ENCODE measurements at regions not wholly inside any gene's neighbourhood (a gene's known extent, or its start where the extent isn't known, plus 50 kb on each side); places are given as distances from the start of the nearest gene placed in this dataset.

DNA sequence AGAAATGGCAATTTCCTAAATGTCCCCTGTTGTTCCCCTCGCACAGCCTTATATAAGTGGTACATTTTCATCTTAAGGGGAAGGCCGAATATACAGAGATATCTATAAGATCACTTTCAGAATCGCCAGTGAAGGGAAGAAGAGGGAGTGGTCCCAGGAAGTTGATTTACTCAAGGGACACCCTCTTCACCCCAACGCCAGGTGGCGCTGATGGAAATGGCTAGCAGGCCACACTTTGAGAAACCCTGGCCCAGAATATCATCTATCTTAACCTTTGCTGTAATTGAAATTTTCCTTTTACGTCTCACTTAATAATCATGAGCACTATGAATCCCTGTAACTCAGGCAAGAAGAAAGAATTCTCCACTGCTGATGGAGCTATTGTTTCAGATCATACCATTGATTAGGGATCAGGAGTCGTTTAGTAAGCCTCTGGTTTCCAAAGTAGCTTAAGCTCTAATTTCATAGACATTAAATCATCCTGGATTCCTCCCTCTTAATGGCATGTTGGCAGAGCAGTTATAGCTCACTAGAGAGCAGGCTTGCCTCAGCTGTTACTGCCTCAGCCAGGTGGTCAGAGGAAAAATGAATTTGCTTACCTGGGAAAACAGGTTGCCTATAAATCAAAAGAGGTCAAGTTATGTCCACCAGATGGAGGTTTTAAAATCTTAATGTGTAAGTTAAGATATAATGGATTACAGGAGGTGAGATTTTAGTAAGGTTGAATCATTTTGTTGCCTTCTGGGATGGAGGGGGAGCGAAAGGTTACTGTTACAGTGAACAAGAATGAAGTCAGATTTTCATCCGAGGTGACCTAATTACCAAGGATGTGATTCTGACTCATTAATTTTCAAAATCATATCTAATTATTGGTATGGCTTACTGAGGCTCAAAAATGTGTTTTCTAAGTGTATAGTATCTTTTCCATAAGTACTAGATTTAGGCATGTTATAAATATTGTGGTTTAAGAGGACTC, 941.2 kb upstream of the TENM3 start:
- DNase-seq: no peak

DNA sequence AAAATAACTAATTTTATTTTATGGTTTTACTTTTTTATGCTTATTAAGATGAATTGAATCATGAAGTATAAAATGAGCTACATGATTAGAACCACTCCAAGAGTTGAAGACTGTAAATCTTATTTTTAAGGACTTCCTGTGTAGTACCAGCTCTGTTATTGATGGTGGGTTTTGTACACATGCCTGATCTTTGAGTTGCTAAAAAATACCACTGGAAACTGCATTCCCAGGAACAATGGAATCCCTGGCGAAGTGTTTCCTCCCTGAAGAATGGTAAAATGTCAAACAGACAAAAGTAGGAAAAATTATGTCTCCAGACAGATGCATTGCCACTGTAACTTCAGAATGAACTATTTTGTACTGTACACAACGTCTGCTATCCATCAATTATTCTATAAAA, 935.4 kb upstream of the TENM3 start:
- DNase-seq: no peak
- H3K36me3 ChIP-seq (replicated peaks; ENCODE audit: control insufficient read depth, insufficient read depth, low read length): no peaks in the 10 kb centered on the region

More for the DNA sequence above, 941.2 kb upstream of the TENM3 start:
- H3K36me3 ChIP-seq (replicated peaks; ENCODE audit: control insufficient read depth, insufficient read depth, low read length): no peaks in the 10 kb centered on the region
- no peaks in the 10 kb centered on the region for H3K27me3 ChIP-seq (ENCODE audit: control insufficient read depth, insufficient read depth, low read length)
- H3K4me3 ChIP-seq (ENCODE audit: insufficient read depth, low read depth, low read length): no peak overlapping the region

DNA sequence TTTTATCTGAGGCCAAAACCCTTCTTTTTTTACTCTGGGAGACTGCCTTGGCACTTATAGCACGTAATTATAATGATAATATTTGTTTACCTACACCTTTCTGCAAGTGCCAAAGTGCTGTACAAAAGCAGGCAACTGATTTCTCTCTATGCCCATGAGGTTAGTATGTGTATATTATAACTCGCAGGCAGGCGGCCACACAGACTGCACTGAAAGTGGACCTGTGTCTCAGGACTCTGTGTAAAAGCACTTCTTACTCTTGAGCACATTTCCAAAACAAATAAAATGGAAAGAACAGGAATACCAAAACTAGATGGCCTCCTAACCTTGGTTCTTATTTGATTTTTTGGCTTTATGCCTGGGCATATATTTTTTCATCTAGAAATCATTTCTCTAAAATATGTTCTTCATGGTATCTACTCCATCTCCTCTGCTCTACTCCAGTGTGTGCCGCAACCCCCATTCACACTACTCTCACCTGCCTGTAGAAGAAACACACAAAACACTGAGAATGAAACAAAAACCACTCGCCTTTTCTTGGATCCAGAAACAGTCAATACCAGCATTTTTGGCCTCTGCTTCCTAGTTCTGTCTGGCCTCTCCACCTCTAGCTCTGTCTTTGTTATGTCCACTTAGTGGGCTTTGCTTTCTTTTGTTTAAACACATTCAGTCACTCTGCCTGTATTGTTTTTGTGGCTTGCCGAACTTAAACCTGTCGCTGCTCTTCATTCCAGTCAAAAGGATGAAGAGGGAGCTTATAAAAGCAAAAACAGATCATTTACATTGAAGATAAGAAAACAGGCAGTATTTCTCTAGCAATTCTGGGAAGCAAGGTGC, 934.5 kb upstream of the TENM3 start:
- Histone ChIP-seq H3K27me3 (ENCODE audit: control insufficient read depth, insufficient read depth, low read length) (no peaks in the 10 kb centered on the region), H3K36me3 (replicated peaks; ENCODE audit: control insufficient read depth, insufficient read depth, low read length) (no peaks in the 10 kb centered on the region), H3K4me3 (ENCODE audit: insufficient read depth, low read depth, low read length) (no peak overlapping the region)
- no peak for DNase-seq

More for the DNA sequence above, 935.4 kb upstream of the TENM3 start:
- H3K4me3 ChIP-seq (ENCODE audit: insufficient read depth, low read depth, low read length): no peak overlapping the region
- H3K27me3 ChIP-seq (ENCODE audit: control insufficient read depth, insufficient read depth, low read length): no peaks in the 10 kb centered on the region

DNA sequence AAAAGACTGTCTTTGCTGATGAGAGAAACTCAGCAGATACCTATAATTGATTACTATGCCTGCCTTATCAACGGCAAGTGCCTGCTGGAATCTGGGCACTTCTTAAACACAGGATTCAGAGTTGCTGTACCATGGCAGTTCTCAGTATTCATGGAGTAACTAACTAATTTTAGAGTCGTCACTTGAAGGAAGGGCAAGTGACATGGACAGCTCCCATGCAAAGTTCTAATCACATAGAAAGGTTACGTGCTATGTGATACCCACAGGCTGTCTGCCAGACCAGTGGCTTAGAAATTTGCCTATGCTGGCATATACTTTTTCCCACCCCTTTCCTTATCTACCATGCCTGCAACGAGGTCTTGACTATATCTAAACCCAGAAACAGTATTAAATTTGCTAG, 931.1 kb upstream of the TENM3 start:
- DNase-seq: no peak
- Histone ChIP-seq H3K27me3 (ENCODE audit: control insufficient read depth, insufficient read depth, low read length) (no peaks in the 10 kb centered on the region), H3K4me3 (ENCODE audit: insufficient read depth, low read depth, low read length) (no peak overlapping the region), H3K36me3 (replicated peaks; ENCODE audit: control insufficient read depth, insufficient read depth, low read length) (no peaks in the 10 kb centered on the region)

DNA sequence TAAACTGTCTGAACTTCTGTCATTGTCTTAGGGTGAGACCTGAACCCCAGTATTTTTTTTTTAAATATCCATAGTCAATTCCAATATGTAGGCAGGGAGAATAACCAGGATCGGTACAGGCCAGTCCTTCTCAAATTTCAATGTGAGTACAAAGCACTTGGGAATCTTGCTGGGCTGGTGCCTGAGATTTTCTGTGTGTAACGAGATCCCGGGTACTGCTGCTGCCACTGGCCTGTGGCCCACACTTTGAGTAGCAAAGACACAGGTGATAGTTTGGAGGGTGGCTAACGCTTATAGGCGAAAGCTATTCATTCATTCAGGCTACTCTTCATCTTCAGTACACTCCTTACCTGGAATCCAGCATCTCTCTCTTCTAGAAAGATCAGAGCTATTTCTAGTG, 923.6 kb upstream of the TENM3 start:
- DNase-seq: no peak
- no peaks in the 10 kb centered on the region for H3K27me3 ChIP-seq (ENCODE audit: control insufficient read depth, insufficient read depth, low read length)
- H3K36me3 ChIP-seq (replicated peaks; ENCODE audit: control insufficient read depth, insufficient read depth, low read length): no peaks in the 10 kb centered on the region
- no peak overlapping the region for H3K4me3 ChIP-seq (ENCODE audit: insufficient read depth, low read depth, low read length)

DNA sequence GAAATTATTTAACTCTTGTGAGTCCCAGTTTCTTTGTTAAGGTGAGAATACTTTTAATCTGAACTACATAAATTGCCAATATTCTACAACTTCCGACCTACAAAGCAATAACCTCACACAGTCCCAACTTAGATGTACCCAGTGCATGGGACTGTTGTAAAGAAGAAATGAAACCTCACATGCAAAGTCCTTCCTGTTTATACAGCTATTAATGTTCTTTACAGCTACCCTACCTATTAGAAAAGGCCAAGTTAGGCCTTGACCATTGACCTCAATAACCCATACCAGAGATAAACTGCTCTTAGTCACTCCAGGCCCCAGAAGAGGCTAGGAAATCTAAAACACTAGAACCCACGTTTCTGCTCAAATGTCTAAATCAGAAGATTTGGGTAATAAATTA, 920.1 kb upstream of the TENM3 start:
- Histone ChIP-seq H3K36me3 (replicated peaks; ENCODE audit: control insufficient read depth, insufficient read depth, low read length) (no peaks in the 10 kb centered on the region), H3K27me3 (ENCODE audit: control insufficient read depth, insufficient read depth, low read length) (no peaks in the 10 kb centered on the region), H3K4me3 (ENCODE audit: insufficient read depth, low read depth, low read length) (no peak overlapping the region)
- DNase-seq: no peak

DNA sequence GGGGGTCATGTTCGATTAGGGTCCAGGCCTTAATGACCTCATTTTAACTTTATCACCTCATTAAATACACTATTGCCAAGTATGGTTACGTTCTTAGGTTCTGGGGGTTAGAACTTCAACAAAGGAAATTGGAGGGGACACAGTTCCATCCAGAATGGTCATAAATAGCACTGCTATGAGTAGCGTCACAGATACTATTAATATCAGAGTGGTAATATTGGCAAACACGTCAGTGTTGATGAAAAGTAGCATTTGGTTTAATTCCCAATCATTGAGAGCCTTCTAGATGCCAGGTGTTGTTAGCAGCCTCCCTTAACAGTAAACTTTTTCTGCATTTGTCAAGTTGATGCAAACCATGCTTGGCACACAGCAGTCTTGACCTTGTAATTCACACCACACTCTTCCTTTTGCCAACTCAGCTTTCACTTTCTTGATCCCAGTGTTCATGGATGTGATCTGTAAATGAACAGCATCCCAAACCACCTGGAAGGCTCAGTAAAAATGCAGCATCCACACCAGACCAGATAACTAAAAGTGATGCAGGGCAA, 912.5 kb upstream of the TENM3 start:
- Histone ChIP-seq H3K36me3 (replicated peaks; ENCODE audit: control insufficient read depth, insufficient read depth, low read length) (no peaks in the 10 kb centered on the region), H3K27me3 (ENCODE audit: control insufficient read depth, insufficient read depth, low read length) (no peaks in the 10 kb centered on the region), H3K4me3 (ENCODE audit: insufficient read depth, low read depth, low read length) (no peak overlapping the region)
- no peak for DNase-seq

DNA sequence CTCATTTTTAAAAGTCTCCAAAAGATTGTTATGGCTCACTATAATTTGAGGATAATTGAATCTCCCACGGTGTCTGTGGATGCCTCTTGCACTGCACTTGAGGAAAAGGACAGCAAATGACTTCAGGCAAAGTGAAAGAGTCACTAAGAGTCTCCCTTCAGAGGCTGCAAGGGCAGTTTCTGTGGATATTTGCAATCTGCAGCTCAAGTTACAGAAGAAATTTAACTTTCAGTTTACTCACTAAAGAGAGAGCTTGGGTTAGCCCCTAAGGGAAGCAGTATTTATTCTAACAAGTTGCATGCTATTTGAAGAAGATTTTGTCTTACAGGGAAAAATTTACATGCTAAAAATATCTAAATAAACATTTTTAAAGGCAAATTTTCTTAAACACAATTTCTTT, 912.0 kb upstream of the TENM3 start:
- no peak for DNase-seq
- H3K4me3 ChIP-seq (ENCODE audit: insufficient read depth, low read depth, low read length): no peak overlapping the region
- no peaks in the 10 kb centered on the region for H3K27me3 ChIP-seq (ENCODE audit: control insufficient read depth, insufficient read depth, low read length)
- no peaks in the 10 kb centered on the region for H3K36me3 ChIP-seq (replicated peaks; ENCODE audit: control insufficient read depth, insufficient read depth, low read length)

DNA sequence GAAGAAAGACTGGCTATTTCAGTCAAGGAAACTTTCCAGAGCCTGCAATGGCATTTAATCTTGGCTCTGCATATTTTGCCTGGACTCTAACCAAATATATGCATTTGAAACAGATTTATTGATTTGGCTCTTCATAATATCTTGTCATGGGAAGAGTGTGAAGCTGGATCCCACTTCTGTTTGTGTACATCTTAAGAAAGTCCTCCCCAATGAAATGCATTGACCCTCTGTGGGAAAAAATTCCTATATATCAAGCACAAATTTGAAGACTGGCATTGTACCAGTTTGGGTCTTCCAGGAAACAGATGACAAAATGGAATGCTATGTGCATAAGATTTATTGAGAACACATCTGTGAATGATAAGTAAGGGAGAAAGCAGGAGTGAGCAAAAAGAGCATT, 897.3 kb upstream of the TENM3 start:
- H3K36me3 ChIP-seq (replicated peaks; ENCODE audit: control insufficient read depth, insufficient read depth, low read length): no peaks in the 10 kb centered on the region
- no peak overlapping the region for H3K4me3 ChIP-seq (ENCODE audit: insufficient read depth, low read depth, low read length)
- DNase-seq: no peak
- no peaks in the 10 kb centered on the region for H3K27me3 ChIP-seq (ENCODE audit: control insufficient read depth, insufficient read depth, low read length)

DNA sequence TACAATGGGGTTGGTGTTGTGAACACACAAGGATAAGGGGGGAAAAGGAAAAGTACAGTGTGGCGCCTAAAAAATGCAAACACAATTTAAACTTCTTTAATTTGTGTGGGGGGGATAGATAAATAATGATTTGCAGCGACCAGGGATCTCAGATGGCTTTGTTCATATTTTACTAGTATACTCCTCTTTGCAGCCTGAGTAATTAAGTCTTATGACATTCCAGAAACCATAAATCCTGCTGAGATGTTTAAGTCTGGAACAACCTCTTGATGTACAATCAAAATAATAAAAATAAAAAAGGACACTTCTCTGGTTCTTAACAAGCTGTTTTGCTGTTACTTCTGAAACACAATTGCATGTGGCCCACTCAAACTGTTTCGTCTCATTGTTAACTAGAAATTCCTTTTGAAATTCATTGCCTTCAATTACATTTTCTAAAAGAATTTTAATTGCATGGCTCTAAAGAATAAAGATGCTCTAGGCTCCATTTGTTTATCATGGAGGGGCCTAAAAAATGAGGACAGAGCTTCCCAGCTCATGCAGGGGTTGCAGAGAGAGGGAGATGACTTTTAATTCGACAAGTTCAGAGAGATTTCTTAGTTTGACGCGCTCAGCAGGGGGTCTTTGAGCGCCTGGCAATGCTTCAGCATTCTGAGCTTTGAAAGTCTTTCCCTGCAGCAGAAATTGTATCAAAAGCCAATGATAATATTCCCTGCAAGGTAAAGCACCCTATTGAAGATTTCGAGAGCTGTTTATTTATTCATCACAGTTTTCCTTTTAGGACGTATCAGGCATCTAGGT, 892.4 kb upstream of the TENM3 start:
- Histone ChIP-seq H3K27me3 (ENCODE audit: control insufficient read depth, insufficient read depth, low read length) (no peaks in the 10 kb centered on the region), H3K4me3 (ENCODE audit: insufficient read depth, low read depth, low read length) (no peak overlapping the region), H3K36me3 (replicated peaks; ENCODE audit: control insufficient read depth, insufficient read depth, low read length) (no peaks in the 10 kb centered on the region)
- peak; percentile 19 for DNase-seq

DNA sequence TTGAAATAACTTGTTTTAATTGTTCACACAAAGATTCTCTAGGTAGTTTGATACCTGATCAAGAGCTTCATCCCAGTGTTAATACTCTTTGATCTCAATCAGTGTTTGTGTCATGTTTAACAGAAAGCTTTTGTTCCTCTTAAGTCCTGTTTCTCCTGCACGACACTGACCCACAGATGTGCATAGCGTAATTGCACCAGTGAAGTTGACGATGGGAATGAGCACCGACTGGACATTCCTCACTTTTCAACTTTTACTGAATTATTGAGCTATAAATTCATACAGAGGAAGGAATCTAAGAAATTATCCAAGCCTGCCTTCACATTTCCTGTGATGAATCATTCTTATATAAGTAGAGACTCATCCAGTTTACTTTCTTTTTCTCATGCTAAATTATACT, 878.7 kb upstream of the TENM3 start:
- no peak for DNase-seq

DNA sequence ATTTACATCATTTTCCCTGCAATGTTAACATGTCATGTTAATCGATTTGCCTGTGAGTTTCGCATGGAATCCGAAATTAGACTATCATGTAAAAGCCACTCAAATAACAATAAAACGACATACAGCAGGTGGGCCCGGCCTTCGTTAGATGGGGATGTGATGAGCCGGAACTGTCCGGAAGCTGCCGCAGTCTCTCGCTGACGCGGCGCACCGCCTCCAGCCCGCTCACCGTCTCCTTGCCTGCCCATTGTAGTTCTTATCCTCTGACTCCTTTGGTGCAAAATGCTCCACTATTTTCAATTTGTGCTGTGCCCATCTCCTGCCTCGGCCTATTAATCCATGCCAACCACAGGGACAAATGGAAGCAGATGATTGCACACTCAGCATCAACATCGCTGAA, 877.5 kb upstream of the TENM3 start:
- Histone ChIP-seq H3K4me3 (ENCODE audit: insufficient read depth, low read depth, low read length) (no peak overlapping the region), H3K36me3 (replicated peaks; ENCODE audit: control insufficient read depth, insufficient read depth, low read length) (no peaks in the 10 kb centered on the region), H3K27me3 (ENCODE audit: control insufficient read depth, insufficient read depth, low read length) (no peaks in the 10 kb centered on the region)
- DNase-seq: no peak

More for the DNA sequence above, 878.7 kb upstream of the TENM3 start:
- H3K27me3 ChIP-seq (ENCODE audit: control insufficient read depth, insufficient read depth, low read length): no peaks in the 10 kb centered on the region
- no peak overlapping the region for H3K4me3 ChIP-seq (ENCODE audit: insufficient read depth, low read depth, low read length)
- H3K36me3 ChIP-seq (replicated peaks; ENCODE audit: control insufficient read depth, insufficient read depth, low read length): no peaks in the 10 kb centered on the region

DNA sequence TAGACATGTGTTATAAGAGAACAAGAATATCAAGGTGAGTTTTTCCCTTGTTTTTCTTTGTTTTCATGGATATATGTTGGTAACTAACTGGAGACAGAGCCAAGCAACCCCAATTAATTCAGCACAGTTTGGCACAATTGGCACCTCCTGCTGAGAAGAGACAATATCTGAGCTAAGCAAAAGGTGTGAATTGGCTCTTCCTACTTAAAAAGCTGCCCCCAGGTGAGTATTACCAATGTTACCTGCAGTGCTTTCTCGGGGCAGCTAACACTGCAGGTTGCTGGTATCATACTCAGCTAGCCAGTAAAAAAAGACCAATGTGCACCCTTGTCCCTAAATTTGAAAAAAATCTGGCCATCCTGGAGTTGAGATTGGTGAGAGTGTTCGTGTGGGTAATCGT, 871.2 kb upstream of the TENM3 start:
- Histone ChIP-seq H3K36me3 (replicated peaks; ENCODE audit: control insufficient read depth, insufficient read depth, low read length) (no peaks in the 10 kb centered on the region), H3K27me3 (ENCODE audit: control insufficient read depth, insufficient read depth, low read length) (no peaks in the 10 kb centered on the region), H3K4me3 (ENCODE audit: insufficient read depth, low read depth, low read length) (no peak overlapping the region)
- peak; percentile 6 for DNase-seq

DNA sequence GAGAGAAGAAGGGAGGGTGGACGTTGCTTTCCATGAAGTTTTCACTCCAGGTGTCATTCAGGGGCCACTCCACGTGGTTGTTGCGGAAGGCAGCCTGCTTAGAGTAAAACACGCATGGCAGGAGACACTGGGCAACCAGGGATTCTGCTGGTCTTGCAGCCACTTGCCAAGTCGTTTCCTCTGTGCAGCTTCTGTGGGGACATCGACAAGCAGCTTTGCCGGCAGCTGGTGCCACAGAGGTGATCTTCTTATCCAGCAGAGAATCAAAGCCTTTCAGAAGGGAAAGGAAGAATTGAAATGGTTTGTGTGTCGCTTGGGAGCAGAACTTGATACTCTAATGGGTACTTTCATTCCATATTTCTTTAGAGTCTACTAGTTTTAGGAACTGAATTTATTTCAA, 867.1 kb upstream of the TENM3 start:
- DNase-seq: no peak
- no peaks in the 10 kb centered on the region for H3K27me3 ChIP-seq (ENCODE audit: control insufficient read depth, insufficient read depth, low read length)
- no peaks in the 10 kb centered on the region for H3K36me3 ChIP-seq (replicated peaks; ENCODE audit: control insufficient read depth, insufficient read depth, low read length)
- no peak overlapping the region for H3K4me3 ChIP-seq (ENCODE audit: insufficient read depth, low read depth, low read length)

All from H7 (cell line).